ENCODE measurements at regions not wholly inside any gene's neighbourhood (a gene's known extent, or its start where the extent isn't known, plus 50 kb on each side); places are given as distances from the start of the nearest gene placed in this dataset. TPM values are rescaled to one million over a fixed set of nuclear protein-coding genes. Genes with fewer than 3 reads are reported as not detected.

GRCh38 chrX:53738370-53738906, 51.9 kb upstream of the HUWE1 start:
- no peak overlapping the region for H3K27ac Mint-ChIP-seq
- no peak for DNase-seq (ENCODE audit: low spot score)
- H3K27me3 ChIP-seq = no peaks in the 10 kb centered on the region
- H3K9me3 ChIP-seq (ENCODE audit: low read depth) = no peaks in the 10 kb centered on the region
- H3K4me3 ChIP-seq = no peak overlapping the region
- no peak overlapping the region for H3K4me3 Mint-ChIP-seq
- TF ChIP-seq EZH2phosphoT487 (IDR thresholded peaks at IDR 0.05) (no peak), EZH2 (IDR thresholded peaks at IDR 0.05) (no peak)
- TF ChIP-seq, protein P1, sequence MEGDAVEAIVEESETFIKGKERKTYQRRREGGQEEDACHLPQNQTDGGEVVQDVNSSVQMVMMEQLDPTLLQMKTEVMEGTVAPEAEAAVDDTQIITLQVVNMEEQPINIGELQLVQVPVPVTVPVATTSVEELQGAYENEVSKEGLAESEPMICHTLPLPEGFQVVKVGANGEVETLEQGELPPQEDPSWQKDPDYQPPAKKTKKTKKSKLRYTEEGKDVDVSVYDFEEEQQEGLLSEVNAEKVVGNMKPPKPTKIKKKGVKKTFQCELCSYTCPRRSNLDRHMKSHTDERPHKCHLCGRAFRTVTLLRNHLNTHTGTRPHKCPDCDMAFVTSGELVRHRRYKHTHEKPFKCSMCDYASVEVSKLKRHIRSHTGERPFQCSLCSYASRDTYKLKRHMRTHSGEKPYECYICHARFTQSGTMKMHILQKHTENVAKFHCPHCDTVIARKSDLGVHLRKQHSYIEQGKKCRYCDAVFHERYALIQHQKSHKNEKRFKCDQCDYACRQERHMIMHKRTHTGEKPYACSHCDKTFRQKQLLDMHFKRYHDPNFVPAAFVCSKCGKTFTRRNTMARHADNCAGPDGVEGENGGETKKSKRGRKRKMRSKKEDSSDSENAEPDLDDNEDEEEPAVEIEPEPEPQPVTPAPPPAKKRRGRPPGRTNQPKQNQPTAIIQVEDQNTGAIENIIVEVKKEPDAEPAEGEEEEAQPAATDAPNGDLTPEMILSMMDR (IDR thresholded peaks at IDR 0.05) = no peak
- H4K20me1 ChIP-seq (ENCODE audit: low read depth) = no peaks in the 10 kb centered on the region
- no peak overlapping the region for H3K9ac ChIP-seq
- H3F3A ChIP-seq (ENCODE audit: low read depth) = no peaks in the 10 kb centered on the region
- H3K36me3 Mint-ChIP-seq = no peaks in the 10 kb centered on the region
- H3K4me2 ChIP-seq = no peak overlapping the region
- peaks cover 4% of the 10 kb centered on the region for H3K9me3 Mint-ChIP-seq
- no peaks in the 10 kb centered on the region for H3K4me1 ChIP-seq
- no peaks in the 10 kb centered on the region for H3K36me3 ChIP-seq
- no peaks in the 10 kb centered on the region for H3K27me3 Mint-ChIP-seq (ENCODE audit: insufficient read depth, low read depth)
- H3K4me1 Mint-ChIP-seq = no peaks in the 10 kb centered on the region
- H2AFZ ChIP-seq (replicated peaks) = no peak overlapping the region
- no peak overlapping the region for H3K27ac ChIP-seq
- no peaks in the 10 kb centered on the region for H3K79me2 ChIP-seq (ENCODE audit: low read depth)

Small RNA genes lying in the stretch of these regions (small RNA-seq; reads per million reads assigned to genes)
- gene BX323845.1 (not detected), gene BX323845.2 (not detected)

Data from neural progenitor cell (in vitro differentiated cells).